Body of pancreas (tissue), 4 donors: ENCODE measurements at regions not wholly inside any gene's neighbourhood (a gene's known extent, or its start where the extent isn't known, plus 50 kb on each side); places are given as distances from the start of the nearest gene placed in this dataset.

Experiments
- ATAC-seq: fragments of 150-250 bp; one replicate; pipeline ENCODE4 v1.9.1; 2016
- DNase-seq, 4 donors: peaks; one replicate each; pipeline ENCODE4 v3.0.0-alpha.2; 2019
- H3K27ac ChIP-seq, 4 donors: fragments of 200-600 bp; sonication (generic); 1 replicate in 3 of 4; 2 replicates in 1 of 4; pipeline versions ENCODE4 v1.5.1 to v1.6.1; 2016 to 2019; ENCODE audit warnings: mild to moderate bottlenecking in 1 of 4, mixed read lengths in 1 of 4, moderate library complexity in 1 of 4
- H3K27me3 ChIP-seq, 2 donors: fragments of 200-600 bp; sonication (generic); one replicate each; pipeline ENCODE4 v1.6.0; 2016; ENCODE audit warnings: mild to moderate bottlenecking in 1 of 2
- H3K36me3 ChIP-seq, 2 donors: fragments of 200-600 bp; sonication (generic); replicated peaks in 1 of 2; 2 replicates each; pipeline ENCODE4 v1.5.1; 2016; ENCODE audit warnings: low read depth in 2 of 2; ENCODE audit not compliant: insufficient read depth in 1 of 2
- H3K4me1 ChIP-seq: fragments of 200-600 bp; sonication (generic); one replicate; pipeline ENCODE4 v1.6.0; 2016
- H3K4me3 ChIP-seq, 2 donors: fragments of 200-600 bp; sonication (generic); 1 replicate in 1 of 2; 2 replicates in 1 of 2; pipeline ENCODE4 v1.5.1; 2016 to 2019
- H3K9me3 ChIP-seq, 3 donors: fragments of 200-600 bp; sonication (generic); 1 replicate in 2 of 3; 2 replicates in 1 of 3; pipeline ENCODE4 v1.5.1; 2016
- POLR2A ChIP-seq, 3 donors: fragments of 450-650 bp; IDR thresholded peaks; one replicate each; pipeline ENCODE4 v1.6.1; 2016; ENCODE audit warnings: antibody characterized with exemption in 3 of 3, mild to moderate bottlenecking in 2 of 3
- WGBS, 2 donors: methylation state at CpG; one replicate each; pipeline ENCODE4 v1.1.5; 2017; 5-methylcytosine and 5-hydroxymethylcytosine counted together
- intact Hi-C: fragments of 100-400 bp; cut with DNase I; formaldehyde crosslinking; loops from one replicate; pipeline ENCODE4 v1.15.1; 2023
- TF ChIP-seq, protein P1 (sequence below), 7 experiments: fragments of 450-650 bp in 4 of 7; fragments of 200-600 bp in 3 of 7; sonication (generic) in 3 of 7; IDR thresholded peaks; one replicate each; pipeline ENCODE4 v1.5.1; 2016 to 2019; ENCODE audit warnings: antibody characterized with exemption in 7 of 7

DNA sequence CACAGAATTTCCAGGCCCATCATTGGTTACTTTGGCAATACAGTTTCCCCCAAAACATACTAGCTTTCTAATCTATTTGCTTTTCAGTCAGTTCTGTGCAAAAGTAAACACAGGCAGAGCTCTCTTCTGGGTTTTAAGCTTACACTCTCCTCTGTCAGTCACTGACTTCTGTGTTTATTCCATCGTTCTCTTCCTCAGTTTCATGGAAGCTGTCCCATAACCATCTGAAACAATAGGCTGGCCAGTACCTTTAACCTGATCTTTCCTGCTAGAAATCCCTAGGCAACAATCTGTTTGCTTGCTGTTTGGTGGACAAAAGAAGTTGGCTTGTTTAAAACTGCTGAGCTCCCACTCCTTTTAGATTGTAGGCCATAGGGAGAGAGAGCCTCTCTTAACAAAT is 431.5 kb downstream of the HACE1 start:
- Histone ChIP-seq H3K4me1 (no peaks in the 10 kb centered on the region), H3K36me3 (no peaks in the 10 kb centered on the region), H3K27ac (no peak overlapping the region), H3K9me3 (no peaks in the 10 kb centered on the region), H3K4me3 (no peak overlapping the region), H3K27me3 (no peaks in the 10 kb centered on the region)
- no peak for DNase-seq
- whole genome bisulfite sequencing, 2 donors, result 17 to 29% methylated on average over 1 of the region's 1 CpG
- intact Hi-C loops, result no loop called here
- no peak for ATAC-seq
- TF ChIP-seq, protein P1, sequence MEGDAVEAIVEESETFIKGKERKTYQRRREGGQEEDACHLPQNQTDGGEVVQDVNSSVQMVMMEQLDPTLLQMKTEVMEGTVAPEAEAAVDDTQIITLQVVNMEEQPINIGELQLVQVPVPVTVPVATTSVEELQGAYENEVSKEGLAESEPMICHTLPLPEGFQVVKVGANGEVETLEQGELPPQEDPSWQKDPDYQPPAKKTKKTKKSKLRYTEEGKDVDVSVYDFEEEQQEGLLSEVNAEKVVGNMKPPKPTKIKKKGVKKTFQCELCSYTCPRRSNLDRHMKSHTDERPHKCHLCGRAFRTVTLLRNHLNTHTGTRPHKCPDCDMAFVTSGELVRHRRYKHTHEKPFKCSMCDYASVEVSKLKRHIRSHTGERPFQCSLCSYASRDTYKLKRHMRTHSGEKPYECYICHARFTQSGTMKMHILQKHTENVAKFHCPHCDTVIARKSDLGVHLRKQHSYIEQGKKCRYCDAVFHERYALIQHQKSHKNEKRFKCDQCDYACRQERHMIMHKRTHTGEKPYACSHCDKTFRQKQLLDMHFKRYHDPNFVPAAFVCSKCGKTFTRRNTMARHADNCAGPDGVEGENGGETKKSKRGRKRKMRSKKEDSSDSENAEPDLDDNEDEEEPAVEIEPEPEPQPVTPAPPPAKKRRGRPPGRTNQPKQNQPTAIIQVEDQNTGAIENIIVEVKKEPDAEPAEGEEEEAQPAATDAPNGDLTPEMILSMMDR (IDR thresholded peaks at IDR 0.05), result no peak
- TF ChIP-seq POLR2A (IDR thresholded peaks at IDR 0.05), result no peak

DNA sequence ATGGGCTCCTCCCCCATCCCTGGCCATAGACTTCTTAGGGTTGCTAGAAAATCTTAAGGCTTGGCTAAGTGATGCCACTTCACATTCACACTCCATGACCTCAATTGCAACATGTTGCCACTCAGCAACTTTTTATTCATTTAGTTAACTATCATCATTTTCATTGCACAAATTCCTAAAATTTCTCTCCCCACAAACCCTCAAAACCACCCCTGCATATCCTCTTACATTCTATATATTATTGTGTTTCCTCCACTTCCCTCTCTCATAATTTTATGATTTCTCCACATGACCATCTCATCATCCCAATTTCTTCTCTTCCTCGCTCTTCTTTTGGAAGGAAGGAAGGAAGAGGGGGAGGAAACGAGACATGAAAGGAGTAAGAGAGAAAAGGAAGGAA is 436.0 kb downstream of the HACE1 start:
- no peaks in the 10 kb centered on the region for H3K36me3 ChIP-seq
- no peak overlapping the region for H3K4me3 ChIP-seq
- no peaks in the 10 kb centered on the region for H3K4me1 ChIP-seq
- DNase-seq (no peak), ATAC-seq (no peak)
- H3K27me3 ChIP-seq, result no peaks in the 10 kb centered on the region
- no peak overlapping the region for H3K27ac ChIP-seq
- TF ChIP-seq, protein P1 (IDR thresholded peaks at IDR 0.05), result no peak
- TF ChIP-seq POLR2A (IDR thresholded peaks at IDR 0.05), result no peak
- H3K9me3 ChIP-seq, result no peaks in the 10 kb centered on the region
- WGBS, 2 donors, result 69 to 83% methylated on average over 2 of the region's 2 CpGs
- intact Hi-C loops, result no loop called here

DNA sequence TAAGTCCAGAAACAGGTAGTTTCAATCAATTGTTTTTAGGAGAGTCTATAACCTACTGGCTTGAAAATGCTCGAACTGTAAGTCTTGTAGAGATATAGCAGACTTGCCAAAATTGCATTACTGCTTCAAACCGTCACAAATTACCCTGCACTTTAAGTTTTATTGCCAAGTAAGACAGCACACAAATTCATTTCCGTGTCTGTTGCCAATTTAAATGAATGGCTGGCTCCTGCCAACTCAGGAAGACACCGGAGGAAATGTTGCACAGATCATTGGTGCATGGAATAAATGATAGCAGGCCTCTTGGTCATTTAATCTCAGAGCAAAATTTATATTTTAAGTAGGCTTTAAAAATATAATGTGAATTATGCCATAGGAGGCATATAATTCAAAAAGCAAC is 438.1 kb downstream of the HACE1 start:
- ATAC-seq, result no peak
- Histone ChIP-seq H3K4me1 (no peaks in the 10 kb centered on the region), H3K27ac (no peak overlapping the region), H3K9me3 (no peaks in the 10 kb centered on the region), H3K4me3 (no peak overlapping the region), H3K27me3 (no peaks in the 10 kb centered on the region), H3K36me3 (no peaks in the 10 kb centered on the region)
- TF ChIP-seq, protein P1 (IDR thresholded peaks at IDR 0.05), result no peak
- TF ChIP-seq POLR2A (IDR thresholded peaks at IDR 0.05), result no peak
- intact Hi-C loops, result no loop called here
- no peak for DNase-seq
- 54 to 65% methylated on average over 4 of the region's 4 CpGs for WGBS, 2 donors

DNA sequence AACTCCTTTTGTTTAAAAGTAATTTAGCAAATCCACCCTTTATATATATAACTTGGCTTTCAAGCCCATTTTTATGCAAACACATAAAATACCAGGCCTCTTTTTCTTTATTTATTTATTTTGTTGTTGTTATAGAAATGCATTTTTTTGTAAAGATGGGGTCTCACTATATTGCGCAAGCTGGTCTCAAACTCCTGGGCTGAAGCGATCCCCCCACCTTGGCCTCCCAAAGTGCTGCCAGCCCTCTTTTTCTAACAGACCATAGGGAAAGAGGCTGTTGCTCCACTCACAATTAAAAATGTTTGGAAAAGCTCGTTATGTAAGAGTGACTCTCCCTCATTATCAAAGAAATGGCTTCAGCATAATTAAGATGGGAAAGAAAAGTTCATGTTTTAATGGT is 440.9 kb downstream of the HACE1 start:
- no peak for ATAC-seq

DNA sequence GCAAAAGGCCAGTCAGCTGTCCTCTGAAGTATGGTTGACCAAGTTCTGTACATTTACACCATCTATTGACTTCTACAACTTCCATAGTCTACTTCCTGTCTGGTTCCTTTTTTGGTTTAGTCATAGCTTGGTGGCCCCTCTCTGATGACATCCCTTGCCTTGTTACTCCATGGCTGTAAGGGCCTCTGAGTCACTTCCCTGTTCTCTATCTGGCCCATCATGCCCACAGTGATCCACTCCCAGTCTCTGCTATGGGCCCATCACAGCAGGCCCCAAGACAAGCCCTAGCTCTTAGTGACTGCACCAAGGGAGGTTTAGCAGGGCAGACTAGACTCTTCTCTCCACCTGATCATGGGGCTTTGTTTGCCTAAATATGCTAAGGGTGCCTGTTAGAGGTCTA is 441.6 kb downstream of the HACE1 start:
- TF ChIP-seq POLR2A (IDR thresholded peaks at IDR 0.05), result no peak
- TF ChIP-seq, protein P1 (IDR thresholded peaks at IDR 0.05), result no peak
- H3K4me3 ChIP-seq, result no peak overlapping the region
- ATAC-seq (no peak), DNase-seq (no peak)
- intact Hi-C loops, result no loop called here
- H3K36me3 ChIP-seq, result no peaks in the 10 kb centered on the region
- no peaks in the 10 kb centered on the region for H3K4me1 ChIP-seq
- no peaks in the 10 kb centered on the region for H3K27me3 ChIP-seq
- no peaks in the 10 kb centered on the region for H3K9me3 ChIP-seq
- H3K27ac ChIP-seq, result no peak overlapping the region

More for the DNA sequence above, 440.9 kb downstream of the HACE1 start:
- DNase-seq, result no peak
- no peaks in the 10 kb centered on the region for H3K36me3 ChIP-seq
- H3K27me3 ChIP-seq, result no peaks in the 10 kb centered on the region
- WGBS, 2 donors, result 74 to 80% methylated on average over 3 of the region's 3 CpGs
- no peaks in the 10 kb centered on the region for H3K4me1 ChIP-seq
- no peak overlapping the region for H3K27ac ChIP-seq
- TF ChIP-seq POLR2A (IDR thresholded peaks at IDR 0.05), result no peak
- TF ChIP-seq, protein P1 (IDR thresholded peaks at IDR 0.05), result no peak
- no peaks in the 10 kb centered on the region for H3K9me3 ChIP-seq
- H3K4me3 ChIP-seq, result no peak overlapping the region
- intact Hi-C loops, result no loop called here
